ENCODE measurements at regions not wholly inside any gene's neighbourhood (a gene's known extent, or its start where the extent isn't known, plus 50 kb on each side); places are given as distances from the start of the nearest gene placed in this dataset.

GRCh38 chr5:7976411-7977190 is 107.7 kb downstream of the MTRR start:
- TF ChIP-seq CTCF (IDR thresholded peaks at IDR 0.05 in 8 of 11, conservative IDR thresholded peaks at IDR 0.05 in 3 of 11) (no peak), POLR2AphosphoS5 (IDR thresholded peaks at IDR 0.05) (no peak)
